H54 (cell line): ENCODE measurements at regions not wholly inside any gene's neighbourhood (a gene's known extent, or its start where the extent isn't known, plus 50 kb on each side); places are given as distances from the start of the nearest gene placed in this dataset.
"Not testable (repeated sequence)": the region's sequence is repeated elsewhere in the genome, so short reads cannot be mapped to it uniquely, and the experiment has no call there.

Experiments used
- DNase-seq: peaks from one replicate; pipeline ENCODE4 v3.0.0; 2011; ENCODE audit warnings: low spot score, mixed read lengths; ENCODE audit not compliant: insufficient read length
- FAIRE-seq: peaks from 3 replicates; lab custom pipeline; 2011; peaks lifted over from hg19 to GRCh38; lab: Jason Lieb, UNC
- POLR2A ChIP-seq: IDR thresholded peaks from 2 replicates; pipeline ENCODE4 v1.6.1; 2011; ENCODE audit warnings: low read depth, mild to moderate bottlenecking, low read length

- FAIRE-seq (no peak), DNase-seq (no peak)
- TF ChIP-seq POLR2A: no peak
These were observed 480.8 kb upstream of the IMPG1 start for GRCh38 chr6:76553256-76553655.

GRCh38 chr6:76552268-76552667 is 479.8 kb upstream of the IMPG1 start:
- FAIRE-seq: no peak
- no peak for TF ChIP-seq POLR2A
- DNase-seq: no peak

GRCh38 chr6:76533661-76534060 is 461.2 kb upstream of the IMPG1 start:
- no peak for DNase-seq
- FAIRE-seq: no peak
- no peak for TF ChIP-seq POLR2A

- no peak for TF ChIP-seq POLR2A
- DNase-seq (no peak), FAIRE-seq (no peak)
These were observed 460.2 kb upstream of the IMPG1 start for GRCh38 chr6:76532647-76533046.

GRCh38 chr6:76518443-76518842 is 446.0 kb upstream of the IMPG1 start:
- FAIRE-seq (no peak), DNase-seq (no peak)
- TF ChIP-seq POLR2A: no peak

GRCh38 chr6:76516924-76517323 is 444.5 kb upstream of the IMPG1 start:
- TF ChIP-seq POLR2A: no peak
- no peak for DNase-seq
- no peak for FAIRE-seq

GRCh38 chr6:76510489-76510888 is 438.0 kb upstream of the IMPG1 start:
- TF ChIP-seq POLR2A: no peak
- FAIRE-seq: no peak
- DNase-seq: no peak

GRCh38 chr6:76509397-76509796 is 436.9 kb upstream of the IMPG1 start:
- FAIRE-seq: no peak
- no peak for DNase-seq
- no peak for TF ChIP-seq POLR2A

- FAIRE-seq: no peak
- no peak for TF ChIP-seq POLR2A
- no peak for DNase-seq
These were observed 434.3 kb upstream of the IMPG1 start for GRCh38 chr6:76506808-76507207.

GRCh38 chr6:76495909-76496308 is 423.4 kb upstream of the IMPG1 start:
- FAIRE-seq: no peak
- TF ChIP-seq POLR2A: no peak
- no peak for DNase-seq

GRCh38 chr6:76491376-76491775 is 418.9 kb upstream of the IMPG1 start:
- DNase-seq, FAIRE-seq: not testable (repeated sequence)

- TF ChIP-seq POLR2A: no peak
- DNase-seq (no peak), FAIRE-seq (no peak)
These were observed 418.0 kb upstream of the IMPG1 start for GRCh38 chr6:76490456-76490855.

- FAIRE-seq (no peak), DNase-seq (no peak)
- no peak for TF ChIP-seq POLR2A
These were observed 408.6 kb upstream of the IMPG1 start for GRCh38 chr6:76481101-76481500.

GRCh38 chr6:76472858-76473257 is 400.4 kb upstream of the IMPG1 start:
- FAIRE-seq (no peak), DNase-seq (no peak)
- no peak for TF ChIP-seq POLR2A

- no peak for TF ChIP-seq POLR2A
- no peak for DNase-seq
- FAIRE-seq: no peak
These were observed 393.8 kb upstream of the IMPG1 start for GRCh38 chr6:76466286-76466685.

GRCh38 chr6:76465410-76465809 is 392.9 kb upstream of the IMPG1 start:
- FAIRE-seq (no peak), DNase-seq (no peak)
- TF ChIP-seq POLR2A: no peak

GRCh38 chr6:76453270-76453669 is 380.8 kb upstream of the IMPG1 start:
- no peak for DNase-seq
- no peak for FAIRE-seq
- no peak for TF ChIP-seq POLR2A
